Fibroblast of skin of back (primary cell): ENCODE measurements at regions not wholly inside any gene's neighbourhood (a gene's known extent, or its start where the extent isn't known, plus 50 kb on each side); places are given as distances from the start of the nearest gene placed in this dataset.
"Not testable (repeated sequence)": the region's sequence is repeated elsewhere in the genome, so short reads cannot be mapped to it uniquely, and the experiment has no call there.

ENCODE experiments used
- DNase-seq: peaks from one replicate; pipeline ENCODE4 v3.0.0-alpha.2; 2013

DNA sequence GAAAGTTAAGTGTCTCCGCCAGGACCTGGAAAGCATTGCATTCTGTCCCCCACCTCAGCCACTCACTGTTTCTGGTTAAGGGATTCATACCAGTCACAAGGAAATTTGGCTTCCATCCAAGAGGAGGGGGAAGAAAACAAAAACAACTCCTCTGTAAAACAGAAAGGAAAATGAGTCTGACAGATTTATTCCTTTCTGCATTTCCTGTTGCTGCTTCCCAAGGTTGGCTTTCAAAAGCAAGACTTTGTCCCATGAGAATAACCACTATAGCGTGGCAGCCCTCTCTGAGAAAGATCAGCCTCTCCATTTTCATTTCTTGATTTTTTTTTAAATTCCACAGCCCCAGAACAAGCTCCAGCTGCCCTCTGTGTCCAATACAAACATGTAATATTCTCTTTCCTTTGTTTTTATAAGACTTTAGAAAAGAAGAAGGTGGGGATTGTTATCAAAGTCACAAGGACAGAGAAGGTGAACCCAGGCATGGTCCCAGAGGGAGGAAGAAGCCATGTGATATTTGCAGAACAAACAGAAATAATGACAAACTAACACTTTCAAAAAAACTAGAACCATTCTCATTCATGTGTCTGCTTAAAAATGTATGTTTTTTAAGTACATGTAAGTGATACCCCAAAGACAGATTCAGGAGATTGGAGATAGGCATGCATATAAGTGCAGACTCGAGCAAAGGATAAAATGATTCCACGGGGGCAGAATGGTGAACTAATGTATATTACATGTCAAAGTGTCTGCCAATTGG is 90.7 kb upstream of the DCLK2 start:
- peak; percentile 55 for DNase-seq

DNA sequence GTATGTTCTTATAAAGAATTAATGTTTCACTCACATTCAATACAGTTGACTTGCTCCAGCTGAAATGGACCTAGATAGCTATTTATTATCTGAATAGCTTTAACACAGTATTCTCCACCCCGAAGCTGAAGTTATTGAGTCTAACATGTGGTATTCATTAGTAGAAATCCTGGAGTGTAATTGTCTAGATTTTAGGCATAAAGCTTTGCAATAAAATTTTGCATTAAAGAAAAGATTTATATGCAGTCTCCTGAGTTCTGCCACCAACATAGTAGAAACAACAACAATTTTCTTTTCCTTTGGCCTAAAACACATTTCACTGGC is 90.2 kb upstream of the DCLK2 start:
- DNase-seq = no peak

DNA sequence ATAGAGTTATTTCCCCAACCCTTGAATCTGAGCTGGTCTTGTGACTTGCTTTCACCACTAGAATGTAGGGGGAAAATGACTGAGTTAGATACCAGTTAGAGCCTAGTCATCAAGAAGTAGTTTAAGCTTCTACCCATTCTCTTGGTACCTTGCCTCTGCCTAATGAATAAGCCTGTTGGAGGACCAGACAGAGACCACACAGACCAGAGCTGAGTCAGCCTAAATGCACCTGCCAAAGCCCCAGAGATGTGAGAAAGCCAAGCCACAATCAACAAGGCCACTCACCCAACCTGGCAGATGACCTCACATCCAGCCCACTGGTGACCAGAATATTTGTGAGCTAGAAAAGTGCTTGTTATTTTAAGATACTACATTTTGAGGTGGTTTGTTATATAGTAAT is 85.2 kb upstream of the DCLK2 start:
- no peak for DNase-seq

DNA sequence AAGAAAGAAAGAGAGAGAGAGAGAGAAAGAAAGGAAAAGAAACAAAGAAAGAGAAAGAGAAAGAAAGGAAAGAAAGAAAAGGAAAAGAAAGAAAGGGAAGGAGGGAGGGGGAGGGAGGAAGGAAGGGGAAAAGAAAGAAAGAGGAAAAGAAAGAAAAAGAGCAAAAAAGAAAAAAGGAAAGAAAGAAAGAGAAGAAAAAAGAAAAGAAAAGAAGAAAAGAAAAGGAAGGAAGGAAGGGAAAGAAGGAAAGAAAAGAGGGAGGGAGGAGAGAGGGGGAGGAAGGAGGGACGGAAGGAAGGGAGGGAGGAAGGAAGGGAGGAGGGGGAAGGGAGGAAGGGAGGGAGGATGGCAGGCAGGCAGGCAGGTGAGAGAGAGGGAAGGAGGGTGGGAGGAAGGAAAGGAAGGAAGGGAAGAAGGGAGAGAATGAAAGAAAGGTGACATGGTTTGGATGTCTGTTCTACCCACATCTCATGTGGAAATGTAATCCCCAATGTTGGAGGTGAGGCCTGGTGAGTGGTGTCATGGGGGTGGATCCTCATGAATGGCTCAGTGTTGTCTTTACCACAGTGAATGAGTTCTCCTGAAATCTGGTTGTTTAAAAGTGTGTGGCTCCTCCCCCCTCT is 83.0 kb upstream of the DCLK2 start:
- no peak for DNase-seq

DNA sequence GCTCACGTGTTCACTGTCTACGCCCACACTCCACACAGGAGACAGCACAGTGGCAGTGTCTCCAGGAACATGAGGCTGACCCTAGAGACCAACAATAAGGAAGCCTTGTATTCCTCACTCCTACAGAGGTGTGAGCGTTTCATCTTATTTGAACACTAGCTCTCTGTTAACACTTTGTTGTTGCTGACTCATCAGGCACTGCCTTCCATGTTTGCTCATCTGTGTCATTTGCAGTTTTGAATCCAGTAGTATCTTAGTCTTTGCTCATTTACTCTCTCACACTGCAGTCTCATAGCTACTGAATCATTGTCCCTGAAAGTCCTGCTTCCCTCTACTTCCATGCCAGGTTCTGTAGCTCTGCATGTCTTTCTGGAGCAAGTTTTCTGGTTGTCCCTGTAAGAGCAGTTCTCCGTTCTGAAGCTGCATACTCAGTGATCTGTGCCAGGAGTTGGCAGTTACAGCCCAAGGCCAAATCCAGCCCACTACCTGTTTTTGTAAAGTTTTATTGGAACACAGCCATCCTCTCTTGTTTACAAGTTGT is 80.3 kb upstream of the DCLK2 start:
- peak; percentile 37 for DNase-seq

DNA sequence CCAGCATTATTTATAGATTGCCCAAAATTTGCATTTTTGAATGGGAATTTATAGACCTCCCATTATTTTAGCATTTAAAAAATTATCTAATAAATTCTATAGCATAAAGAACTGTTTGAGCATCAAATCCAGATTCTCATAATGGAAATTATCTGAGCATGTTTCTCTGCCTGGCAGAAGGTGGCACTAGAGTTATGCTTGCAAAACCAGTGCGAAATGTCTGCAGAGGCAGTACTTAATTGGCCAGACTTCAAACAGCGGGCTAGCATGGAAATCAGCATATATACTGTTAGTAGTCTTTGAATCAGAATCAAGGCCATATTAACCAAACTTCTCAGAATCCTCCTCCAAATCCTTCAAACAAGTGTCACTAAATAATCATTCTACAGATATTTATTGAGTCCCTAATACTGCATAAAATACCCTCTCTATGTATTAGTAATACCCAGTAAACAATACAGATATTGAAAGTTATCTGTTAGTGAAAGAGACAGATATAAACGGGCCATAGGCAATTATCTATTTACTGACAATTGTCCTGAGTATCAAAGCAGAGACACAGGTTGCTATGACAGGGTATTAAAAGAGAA is 78.7 kb upstream of the DCLK2 start:
- peak; percentile 77 for DNase-seq

DNA sequence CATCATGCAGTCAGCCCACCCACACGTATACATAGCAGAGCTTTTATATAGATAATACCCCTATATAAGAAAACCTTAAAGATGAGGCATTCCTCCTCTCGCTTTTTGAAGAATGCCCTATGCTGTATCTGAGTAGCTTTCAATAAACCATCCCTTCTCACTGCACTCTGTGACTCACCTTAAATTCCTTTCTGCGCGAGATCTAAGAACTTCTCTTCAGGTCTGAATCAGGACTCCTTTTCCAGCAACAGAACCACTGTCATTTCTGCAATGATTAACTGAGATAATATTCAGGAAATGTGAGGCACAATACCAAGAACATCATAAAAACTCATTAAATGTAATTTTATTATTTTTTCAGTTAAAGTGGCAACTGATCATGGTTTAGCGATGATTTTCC is 76.4 kb upstream of the DCLK2 start:
- DNase-seq = peak; percentile 63

DNA sequence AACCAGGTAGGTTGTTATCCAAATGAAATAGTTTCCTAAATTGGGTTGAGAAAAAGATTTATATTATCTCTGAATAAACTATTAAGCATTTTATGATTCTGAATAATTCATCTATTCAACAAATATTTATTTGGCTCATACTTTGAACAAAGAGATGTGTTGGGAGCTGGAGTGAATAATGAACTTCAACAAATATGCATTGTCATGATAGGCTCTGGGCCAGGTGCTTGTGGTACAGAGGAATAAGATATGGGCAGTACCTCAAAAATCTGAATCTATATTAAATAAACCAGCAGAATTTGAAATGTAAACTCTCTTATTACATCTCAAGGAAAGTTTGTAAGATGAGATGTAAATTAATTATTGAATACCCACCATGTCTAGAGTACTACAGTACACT is 75.7 kb upstream of the DCLK2 start:
- peak; percentile 27 for DNase-seq

DNA sequence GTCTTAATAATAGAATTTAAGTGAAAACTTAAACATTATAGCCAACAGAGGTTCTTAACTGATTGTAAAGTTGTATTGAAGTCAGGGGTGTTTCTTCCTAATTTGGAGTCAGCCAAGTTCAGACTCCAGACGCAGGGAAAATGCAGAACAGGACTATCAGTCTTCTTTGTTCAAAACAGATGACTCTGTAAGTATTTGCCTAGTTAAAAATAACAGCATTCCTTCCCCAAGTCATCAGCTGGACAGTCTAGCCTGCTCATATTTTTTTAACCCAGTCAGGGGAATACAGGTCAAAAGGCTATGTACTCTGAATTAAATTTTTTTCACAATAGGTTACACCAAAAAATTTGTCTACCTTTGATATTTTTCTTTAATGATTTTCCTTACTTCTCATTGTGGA is 73.8 kb upstream of the DCLK2 start:
- peak; percentile 73 for DNase-seq

DNA sequence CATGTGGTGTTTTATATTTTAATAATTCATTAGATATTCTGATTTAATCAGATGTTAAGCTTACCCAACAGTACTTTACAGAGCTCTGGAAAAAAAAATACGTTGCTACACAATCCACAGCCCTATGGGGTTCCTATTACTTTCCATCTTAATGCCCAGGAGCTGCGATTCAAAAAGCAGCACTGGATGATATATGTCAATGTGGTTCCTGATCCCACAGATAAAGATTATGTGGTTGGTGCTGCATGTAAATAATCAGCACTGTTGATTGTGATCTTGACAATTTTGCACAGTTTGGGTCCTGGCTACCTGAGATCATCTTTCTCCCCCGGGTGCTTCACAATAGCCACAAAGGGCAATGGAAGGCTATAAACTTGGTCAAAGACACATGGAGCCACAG is 72.7 kb upstream of the DCLK2 start:
- no peak for DNase-seq

DNA sequence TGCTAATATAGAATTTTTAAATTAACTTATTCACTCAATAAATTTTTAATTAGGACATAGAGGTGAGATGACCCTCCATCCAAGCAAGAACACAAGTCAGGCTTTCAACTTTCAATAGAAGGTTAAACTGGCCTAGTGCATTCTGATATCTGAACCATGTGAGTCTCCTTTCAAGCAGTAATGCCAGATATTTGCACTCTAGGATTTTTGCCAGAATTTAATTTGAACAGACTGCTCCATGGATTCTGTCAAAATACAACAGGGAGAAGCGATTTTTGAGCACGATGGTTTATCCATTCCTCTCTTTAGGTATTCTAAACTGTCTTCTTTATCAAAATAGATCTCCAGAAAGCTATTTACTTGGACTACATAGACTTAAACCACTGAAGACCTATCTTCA is 72.0 kb upstream of the DCLK2 start:
- peak; percentile 66 for DNase-seq

DNA sequence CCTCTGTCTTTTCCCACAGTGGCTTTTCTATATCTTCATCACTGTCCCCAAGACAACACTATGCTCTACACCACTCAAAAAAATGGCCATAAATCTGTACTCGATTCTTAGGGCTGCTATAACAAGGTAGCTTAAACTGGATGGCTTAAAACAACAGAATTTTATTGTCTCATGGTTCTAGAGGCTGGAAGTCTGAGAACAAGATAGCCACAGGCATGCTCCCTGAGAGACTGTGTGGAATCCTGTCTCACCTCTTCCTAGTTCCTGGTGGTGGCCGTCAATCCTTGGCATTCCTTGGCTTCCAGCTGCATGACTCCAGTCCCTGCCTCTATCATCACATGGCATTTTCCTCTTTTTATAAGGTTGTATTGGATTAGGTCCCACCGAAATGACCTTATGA is 70.7 kb upstream of the DCLK2 start:
- DNase-seq = peak; percentile 96

DNA sequence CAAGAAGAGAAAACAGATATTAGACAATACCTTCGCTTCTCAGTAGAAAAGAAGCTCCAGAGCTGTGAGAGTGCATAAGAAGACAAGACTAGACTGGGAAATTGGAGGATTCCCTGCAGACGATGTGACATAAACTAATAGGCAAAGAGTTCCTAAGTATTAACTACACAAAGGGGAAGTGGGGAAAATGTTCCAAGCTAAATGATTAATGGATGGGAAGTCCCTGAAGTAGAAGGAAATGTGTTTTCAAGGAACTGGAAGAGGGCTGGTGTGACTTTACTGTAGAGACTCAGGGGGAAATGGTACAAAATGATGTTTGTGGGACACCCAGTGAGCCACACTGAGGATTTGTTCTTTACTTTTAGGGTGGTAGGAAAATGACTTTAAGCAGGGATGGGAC is 69.7 kb upstream of the DCLK2 start:
- DNase-seq = no peak

DNA sequence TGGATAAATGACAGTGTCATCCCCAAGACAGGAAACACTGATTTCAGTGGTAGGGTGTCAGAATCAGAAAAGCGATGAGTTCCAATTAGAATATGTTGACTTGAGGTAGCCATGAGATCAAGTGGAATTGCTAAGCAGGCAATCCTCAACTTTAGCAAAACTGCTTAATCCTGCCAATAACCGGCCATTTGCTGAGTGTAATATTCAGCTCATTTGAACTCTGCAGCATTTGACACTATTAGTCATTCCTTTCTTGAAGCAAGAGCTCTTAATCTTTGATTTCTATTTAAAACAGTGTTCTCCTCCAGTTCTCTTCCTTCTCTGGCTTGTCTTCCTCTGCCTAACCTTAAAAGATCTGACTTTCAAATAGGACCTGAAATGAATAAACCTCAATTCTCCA is 68.7 kb upstream of the DCLK2 start:
- DNase-seq = no peak

DNA sequence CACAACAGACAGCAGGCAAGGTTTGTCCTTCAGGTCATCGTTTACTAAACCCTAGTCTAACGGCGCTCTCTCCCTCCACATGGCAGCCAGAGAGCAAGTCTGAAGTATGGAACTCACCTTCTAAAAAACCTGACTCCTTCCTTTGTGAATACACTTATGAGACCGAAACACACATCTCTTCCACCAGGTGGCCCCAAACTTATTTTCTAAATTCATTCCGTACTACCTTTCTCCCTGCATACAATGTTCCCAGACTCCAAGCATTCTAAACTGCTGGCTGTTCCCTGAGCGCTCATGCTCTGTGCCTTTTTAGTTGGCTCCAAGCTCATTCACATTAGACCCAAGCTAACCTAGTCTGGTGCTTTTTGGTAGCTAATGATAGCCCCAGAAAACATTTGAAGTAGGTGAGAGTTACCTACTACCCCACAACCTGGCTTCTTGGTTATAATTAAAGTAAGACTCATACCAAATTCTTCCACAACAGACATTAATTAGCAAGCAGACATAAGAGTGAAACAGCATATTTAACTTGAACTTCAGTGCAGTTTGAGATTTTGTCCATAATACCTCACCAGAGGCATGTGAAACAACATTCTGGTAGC is 67.6 kb upstream of the DCLK2 start:
- DNase-seq = peak; percentile 69

DNA sequence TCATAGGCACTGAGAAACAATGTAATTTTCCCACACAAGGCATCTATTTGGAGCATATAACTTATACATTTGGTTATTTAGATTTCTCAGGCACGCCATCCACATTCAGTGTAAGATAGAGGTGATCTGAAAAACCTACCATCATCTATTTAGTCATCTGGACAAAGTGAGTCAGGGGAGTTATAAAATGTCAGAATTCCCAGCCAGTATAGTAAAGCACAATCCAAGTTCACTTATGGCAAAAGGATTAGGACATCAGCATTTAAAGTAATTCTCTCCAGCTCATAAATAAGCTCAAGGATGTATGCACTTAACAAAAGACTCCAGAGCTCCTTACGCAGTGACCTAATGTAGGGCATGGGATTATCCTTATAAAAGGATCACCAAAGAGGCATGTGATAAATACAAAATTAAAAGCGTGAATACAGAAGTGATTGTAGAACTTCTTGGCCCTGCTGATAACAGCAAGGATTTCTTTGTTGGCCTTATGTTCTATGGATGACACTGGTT is 65.3 kb upstream of the DCLK2 start:
- no peak for DNase-seq

DNA sequence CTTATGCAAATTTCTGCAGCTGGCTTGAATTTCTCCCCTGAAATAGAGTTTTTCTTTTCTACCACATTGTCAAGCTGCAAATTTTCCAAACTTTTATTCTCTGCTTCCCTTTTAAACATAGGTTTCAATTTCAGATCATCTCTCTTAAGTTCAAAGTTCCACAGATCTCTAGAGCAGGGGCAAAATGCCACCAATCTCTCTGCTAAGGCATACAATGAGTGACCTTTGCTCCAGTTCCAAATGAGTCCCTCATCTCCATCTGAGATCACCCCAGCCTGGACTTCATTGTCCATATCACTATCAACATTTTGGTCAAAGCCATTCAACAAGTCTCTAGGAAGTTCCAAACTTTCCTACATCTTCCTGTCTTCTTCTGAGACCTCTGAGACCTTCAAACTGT is 62.3 kb upstream of the DCLK2 start:
- DNase-seq = not testable (repeated sequence)

DNA sequence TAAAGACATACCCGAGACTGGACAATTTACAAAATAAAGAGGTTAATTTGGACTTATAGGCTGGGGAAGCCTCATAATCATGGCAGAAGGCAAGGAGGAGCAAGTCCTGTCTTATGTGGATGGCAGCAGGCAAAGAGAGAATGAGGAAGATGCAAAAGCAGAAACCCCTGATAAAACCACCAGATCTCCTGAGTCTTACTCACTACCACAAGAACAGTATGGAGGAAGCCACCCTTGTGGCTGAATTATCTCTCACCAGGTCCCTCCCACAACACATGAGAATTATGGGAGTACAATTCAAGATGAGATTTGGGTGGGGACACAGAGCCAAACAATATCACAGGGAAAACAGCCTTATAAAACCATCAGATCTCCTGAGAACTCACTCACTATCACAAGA is 61.6 kb upstream of the DCLK2 start:
- DNase-seq = not testable (repeated sequence)

DNA sequence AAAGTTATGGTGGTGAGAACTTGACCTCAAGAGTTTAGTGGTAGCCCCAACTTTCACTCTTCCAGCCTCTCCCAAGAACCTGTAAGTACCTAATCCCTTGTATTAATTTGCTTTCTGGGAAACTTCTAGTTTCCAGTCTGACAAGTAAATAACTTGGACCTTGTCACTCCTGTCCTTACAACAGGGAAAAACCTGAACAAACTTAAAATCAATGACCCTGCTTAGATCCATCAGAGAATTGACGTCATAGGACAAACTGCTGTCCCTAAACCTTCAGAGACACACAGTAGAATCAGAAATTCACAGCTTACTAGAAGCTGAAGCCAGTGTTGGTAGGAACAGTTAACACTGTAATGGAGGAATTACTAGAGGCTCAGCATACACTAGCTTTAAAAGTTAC is 60.0 kb upstream of the DCLK2 start:
- DNase-seq = no peak

DNA sequence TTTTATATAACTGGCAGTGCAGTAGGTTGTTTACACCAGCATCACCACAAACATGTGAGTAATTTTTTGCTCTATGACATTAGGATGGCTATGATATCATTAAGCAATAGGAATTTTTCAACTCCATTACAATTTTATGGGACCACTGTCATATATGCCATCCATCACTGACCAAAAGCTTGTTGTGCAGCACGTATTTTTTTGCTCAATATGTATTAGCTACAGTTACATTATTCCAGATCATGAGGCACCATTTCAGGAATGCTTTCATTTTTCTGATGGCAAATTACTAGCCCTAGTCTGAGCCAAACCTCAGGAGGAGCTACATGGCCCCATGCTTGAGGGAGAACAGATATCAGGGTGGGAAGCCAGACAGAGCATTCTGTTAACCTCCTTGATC is 56.8 kb upstream of the DCLK2 start:
- DNase-seq = no peak

DNA sequence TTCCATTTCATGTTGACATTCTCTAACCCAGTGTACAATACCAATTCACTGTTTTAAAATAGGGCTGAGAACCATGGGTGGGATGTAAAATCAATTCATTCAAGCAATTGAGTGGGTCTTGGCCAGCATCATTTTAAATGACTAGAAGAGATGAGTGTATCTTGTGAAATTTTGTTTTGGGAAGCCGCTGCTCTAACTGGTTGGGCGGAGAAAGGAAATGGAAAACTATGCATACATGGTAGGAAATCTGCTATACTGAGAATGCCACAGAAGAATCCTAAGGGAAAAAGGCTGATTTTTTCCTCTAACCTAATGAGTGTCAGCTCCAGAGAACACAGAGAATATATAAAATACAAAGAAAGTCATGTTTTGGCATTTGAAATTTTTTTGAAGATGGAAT is 54.8 kb upstream of the DCLK2 start:
- DNase-seq = peak; percentile 30

DNA sequence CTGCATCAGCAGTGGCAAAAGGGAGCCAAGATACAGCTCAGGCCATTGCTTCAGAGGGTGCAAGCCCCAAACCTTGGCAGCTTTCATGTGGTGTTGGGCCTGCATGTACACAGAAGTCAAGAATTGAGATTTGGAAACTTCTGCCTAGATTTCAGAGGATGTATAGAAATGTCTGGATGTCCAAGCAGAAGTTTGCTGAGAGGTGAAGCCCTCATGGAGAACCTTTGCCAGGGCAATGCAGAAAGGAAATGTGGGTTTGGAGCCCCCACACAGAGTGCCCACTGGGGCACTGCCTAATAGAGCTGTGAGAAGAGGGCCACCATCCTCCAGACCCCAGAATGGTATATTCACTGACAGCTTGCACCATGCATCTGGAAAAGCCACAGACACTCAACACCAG is 51.3 kb upstream of the DCLK2 start:
- not testable (repeated sequence) for DNase-seq
